Ovary (tissue), 7 donors: ENCODE measurements at regions not wholly inside any gene's neighbourhood (a gene's known extent, or its start where the extent isn't known, plus 50 kb on each side); places are given as distances from the start of the nearest gene placed in this dataset.

Experiments used
- DNase-seq, 5 donors: peaks; one replicate each; pipeline ENCODE4 v3.0.0-alpha.2; 2019 to 2020
- H3K27ac ChIP-seq, 2 donors: fragments of 200-600 bp; one replicate each; pipeline versions ENCODE4 v1.5.1 to v1.8.0; 2019 to 2022
- H3K27me3 ChIP-seq: fragments of 200-600 bp; one replicate; pipeline ENCODE4 v1.8.0; 2022
- H3K36me3 ChIP-seq: fragments of 200-600 bp; sonication (generic); one replicate; pipeline ENCODE4 v1.5.1; 2019
- H3K4me1 ChIP-seq: one replicate; pipeline ENCODE4 v1.8.1; 2013; ENCODE audit warnings: mild to moderate bottlenecking, moderate library complexity; ENCODE audit not compliant: insufficient read depth
- H3K4me3 ChIP-seq: fragments of 200-600 bp; sonication (generic); one replicate; pipeline ENCODE4 v1.5.1; 2017
- H3K9me3 ChIP-seq, 2 donors: fragments of 200-600 bp in 1 of 2; sonication (generic) in 1 of 2; one replicate each; pipeline versions ENCODE4 v1.5.1 to v1.8.1; 2013 to 2019; ENCODE audit warnings: mild to moderate bottlenecking in 1 of 2, moderate library complexity in 1 of 2
- EP300 ChIP-seq: sonication (generic); formaldehyde crosslinking; IDR thresholded peaks from one replicate; pipeline ENCODE4 v1.6.1; 2017; ENCODE audit warnings: antibody characterized with exemption
- POLR2A ChIP-seq: fragments of 450-650 bp; IDR thresholded peaks from one replicate; pipeline ENCODE4 v1.6.1; 2017; ENCODE audit warnings: antibody characterized with exemption, mild to moderate bottlenecking, moderate library complexity
- WGBS, 3 donors: extraction: QIAGEN DNeasy Blood & Tissue Kit in 1 of 3; methylation state at CpG; one replicate each; pipeline versions ENCODE4 v1.1.5 to v1.1.7; 2013 to 2017; 5-methylcytosine and 5-hydroxymethylcytosine counted together
- intact Hi-C, 4 donors: fragments of 100-400 bp; cut with DNase I; formaldehyde crosslinking; loops; one replicate each; pipeline versions ENCODE4 v1.11.0 to v1.15.1; 2022 to 2023
- TF ChIP-seq, protein P1 (sequence below), 3 donors: fragments of 450-650 bp in 2 of 3; fragments of 200-600 bp in 1 of 3; IDR thresholded peaks; one replicate each; pipeline versions ENCODE4 v1.5.1 to v1.8.0; 2016 to 2022; ENCODE audit warnings: antibody characterized with exemption in 3 of 3, mild to moderate bottlenecking in 1 of 3
- donor health status: DM: no; HTN: no; CAD: no; lungs with moderate emphysema.
- donor health status: DM: no; HTN: no; CAD: no.
- donor health status: Bipolar disorder and iron deficiency.
- donor health status: DM: no; HTN: no; CAD: no.
- donor health status: DM: yes; HTN: yes; CAD: no.

DNA sequence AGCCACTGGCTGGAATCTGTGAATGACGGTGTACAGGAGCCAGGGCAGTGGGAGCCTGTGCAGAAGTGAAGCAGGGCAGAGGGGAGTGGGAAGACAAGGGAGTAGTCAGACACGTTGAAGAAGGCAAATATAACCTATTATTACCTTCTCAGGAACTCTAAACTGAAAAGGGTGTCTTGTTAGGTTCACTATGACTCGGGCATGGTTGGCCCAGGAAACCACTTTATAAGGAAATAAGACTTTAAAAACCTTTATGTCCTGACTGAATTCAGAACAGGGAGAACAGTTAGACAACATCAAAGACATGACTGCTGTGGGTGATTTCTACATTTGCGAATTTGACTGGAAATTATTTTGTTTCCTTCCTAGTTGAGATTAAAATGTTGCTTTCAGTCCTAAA lies 107.5 kb downstream of the ACER2 start:
- no peaks in the 10 kb centered on the region for H3K36me3 ChIP-seq
- H3K4me1 ChIP-seq, result no peaks in the 10 kb centered on the region
- no peak for TF ChIP-seq POLR2A
- no peak for TF ChIP-seq EP300
- TF ChIP-seq, protein P1, sequence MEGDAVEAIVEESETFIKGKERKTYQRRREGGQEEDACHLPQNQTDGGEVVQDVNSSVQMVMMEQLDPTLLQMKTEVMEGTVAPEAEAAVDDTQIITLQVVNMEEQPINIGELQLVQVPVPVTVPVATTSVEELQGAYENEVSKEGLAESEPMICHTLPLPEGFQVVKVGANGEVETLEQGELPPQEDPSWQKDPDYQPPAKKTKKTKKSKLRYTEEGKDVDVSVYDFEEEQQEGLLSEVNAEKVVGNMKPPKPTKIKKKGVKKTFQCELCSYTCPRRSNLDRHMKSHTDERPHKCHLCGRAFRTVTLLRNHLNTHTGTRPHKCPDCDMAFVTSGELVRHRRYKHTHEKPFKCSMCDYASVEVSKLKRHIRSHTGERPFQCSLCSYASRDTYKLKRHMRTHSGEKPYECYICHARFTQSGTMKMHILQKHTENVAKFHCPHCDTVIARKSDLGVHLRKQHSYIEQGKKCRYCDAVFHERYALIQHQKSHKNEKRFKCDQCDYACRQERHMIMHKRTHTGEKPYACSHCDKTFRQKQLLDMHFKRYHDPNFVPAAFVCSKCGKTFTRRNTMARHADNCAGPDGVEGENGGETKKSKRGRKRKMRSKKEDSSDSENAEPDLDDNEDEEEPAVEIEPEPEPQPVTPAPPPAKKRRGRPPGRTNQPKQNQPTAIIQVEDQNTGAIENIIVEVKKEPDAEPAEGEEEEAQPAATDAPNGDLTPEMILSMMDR (IDR thresholded peaks at IDR 0.05), result no peak
- intact Hi-C loops, result no loop called here
- H3K27me3 ChIP-seq, result no peaks in the 10 kb centered on the region
- H3K27ac ChIP-seq, result no peak overlapping the region
- WGBS, 3 donors, result 70 to 72% (median 71%) methylated on average over 4 of the region's 4 CpGs
- no peaks in the 10 kb centered on the region for H3K9me3 ChIP-seq
- no peak overlapping the region for H3K4me3 ChIP-seq
- no peak for DNase-seq

DNA sequence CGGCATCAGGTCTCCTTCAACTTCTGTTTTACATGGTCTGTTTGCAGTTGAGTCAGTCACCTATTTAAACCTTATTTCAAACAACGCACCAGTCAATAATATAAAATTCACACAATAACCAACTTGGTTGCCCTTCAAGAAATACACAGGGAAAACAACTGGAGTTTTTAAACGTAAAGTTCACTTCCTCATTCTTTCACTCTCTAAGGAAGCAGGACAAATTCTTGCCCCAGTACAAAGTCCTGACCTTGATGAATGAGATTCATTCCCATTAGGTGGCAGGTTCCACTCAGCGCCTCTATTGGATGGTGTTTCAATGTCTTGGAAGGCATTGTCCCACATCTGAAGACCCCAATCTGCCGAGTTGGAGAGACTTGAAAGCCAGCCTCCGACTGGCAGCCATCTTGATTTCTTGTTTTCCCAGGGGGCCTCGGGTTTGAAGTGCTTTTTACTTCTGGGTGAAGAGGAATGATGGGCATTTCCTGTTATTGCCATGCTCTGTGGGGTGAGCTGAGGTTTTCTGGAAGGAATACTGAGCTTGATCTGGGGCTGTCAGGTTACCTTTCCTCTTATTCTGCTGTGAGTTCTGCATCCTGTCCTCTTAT lies 105.0 kb downstream of the ACER2 start:
- no peaks in the 10 kb centered on the region for H3K27me3 ChIP-seq
- no peaks in the 10 kb centered on the region for H3K4me1 ChIP-seq
- H3K9me3 ChIP-seq, result no peaks in the 10 kb centered on the region
- no peak overlapping the region for H3K27ac ChIP-seq
- DNase-seq, result no peak
- no peak overlapping the region for H3K4me3 ChIP-seq
- TF ChIP-seq POLR2A (no peak), EP300 (no peak)
- TF ChIP-seq, protein P1 (IDR thresholded peaks at IDR 0.05), result no peak
- no peaks in the 10 kb centered on the region for H3K36me3 ChIP-seq
- WGBS, 3 donors, result 72 to 78% (median 74%) methylated on average over 7 of the region's 7 CpGs
- intact Hi-C loops, result no loop called here

DNA sequence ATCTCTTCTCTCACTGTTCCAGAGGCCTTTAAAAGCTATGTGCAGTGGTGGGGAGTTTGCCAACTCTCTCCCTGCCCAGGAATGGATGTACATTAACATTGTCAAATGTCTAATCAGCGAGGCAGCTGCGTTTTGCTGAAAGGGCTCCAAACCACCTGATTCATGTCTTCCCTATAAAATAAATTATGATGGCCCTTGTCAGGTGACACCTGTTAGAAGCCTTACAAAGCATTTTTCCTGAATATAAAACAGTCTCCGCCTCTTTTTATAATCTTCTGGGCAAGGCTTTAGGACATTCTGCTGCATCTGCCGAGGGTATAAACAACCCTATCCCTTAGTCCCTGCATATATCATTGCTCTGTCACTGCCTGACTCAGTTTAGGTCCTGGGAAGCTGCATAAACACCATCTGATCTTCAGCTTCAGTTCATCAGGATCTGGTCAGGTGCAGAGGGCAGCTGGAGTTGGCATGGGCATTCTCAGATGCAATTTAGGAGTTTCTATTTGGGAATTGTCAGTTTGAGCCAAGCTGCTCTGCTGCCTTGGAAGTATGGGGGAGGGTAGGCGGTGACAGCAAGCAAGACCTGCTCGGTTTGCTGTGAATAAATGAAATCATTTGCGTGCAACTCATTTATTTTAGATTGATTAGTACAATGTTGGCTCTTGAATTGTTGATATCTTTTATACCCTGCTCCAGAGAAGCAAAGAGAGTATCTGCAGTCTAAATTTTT lies 103.5 kb downstream of the ACER2 start:
- intact Hi-C loops, result no loop called here
- Histone ChIP-seq H3K4me1 (no peaks in the 10 kb centered on the region), H3K36me3 (no peaks in the 10 kb centered on the region), H3K9me3 (no peaks in the 10 kb centered on the region), H3K27ac (no peak overlapping the region), H3K4me3 (no peak overlapping the region), H3K27me3 (no peaks in the 10 kb centered on the region)
- WGBS, 3 donors, result 36 to 50% (median 39%) methylated on average over 7 of the region's 7 CpGs
- TF ChIP-seq EP300 (no peak), POLR2A (no peak)
- TF ChIP-seq, protein P1 (IDR thresholded peaks at IDR 0.05), result no peak
- no peak for DNase-seq

DNA sequence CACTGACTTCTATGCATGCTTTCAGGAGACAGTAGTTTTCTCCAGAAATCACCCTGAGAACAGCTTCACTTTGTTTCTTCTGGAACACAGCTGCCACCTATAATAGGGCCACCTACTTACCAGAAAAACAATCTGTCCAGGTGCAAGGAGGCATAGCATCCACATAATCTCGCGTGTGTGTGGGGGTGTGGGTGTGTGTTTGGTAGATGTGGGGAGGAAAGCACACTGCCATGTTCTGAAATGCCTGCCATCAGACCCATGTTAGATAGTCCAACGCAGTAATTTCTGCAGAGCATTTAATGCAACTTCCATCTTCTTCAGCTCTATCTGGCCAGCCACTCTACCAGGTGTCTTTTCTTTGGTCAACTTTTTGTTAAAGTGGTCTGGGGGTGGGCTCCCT lies 102.9 kb downstream of the ACER2 start:
- no peaks in the 10 kb centered on the region for H3K9me3 ChIP-seq
- no peaks in the 10 kb centered on the region for H3K27me3 ChIP-seq
- no peak overlapping the region for H3K27ac ChIP-seq

More for the DNA sequence above, 102.9 kb downstream of the ACER2 start:
- WGBS, 3 donors, result 40 to 58% (median 53%) methylated on average over 3 of the region's 3 CpGs
- H3K36me3 ChIP-seq, result no peaks in the 10 kb centered on the region
- H3K4me3 ChIP-seq, result no peak overlapping the region
- TF ChIP-seq, protein P1 (IDR thresholded peaks at IDR 0.05), result no peak
- TF ChIP-seq EP300 (no peak), POLR2A (no peak)
- intact Hi-C loops, result no loop called here
- no peaks in the 10 kb centered on the region for H3K4me1 ChIP-seq
- no peak for DNase-seq
